Stimulated activated CD8-positive, alpha-beta memory T cell treated with anti-CD3 and anti-CD28 coated beads, Interleukin-7, amount 100 ng/mL, for 48 hours (primary cell): ENCODE measurements at regions not wholly inside any gene's neighbourhood (a gene's known extent, or its start where the extent isn't known, plus 50 kb on each side); places are given as distances from the start of the nearest gene placed in this dataset.
"Not testable (repeated sequence)": the region's sequence is repeated elsewhere in the genome, so short reads cannot be mapped to it uniquely, and the experiment has no call there.

Experiments
- DNase-seq, 2 donors: peaks; one replicate each; pipeline ENCODE4 v3.0.0-alpha.2; 2020; ENCODE audit warnings: low read depth in 1 of 2; ENCODE audit errors: extremely low read depth in 1 of 2

DNA sequence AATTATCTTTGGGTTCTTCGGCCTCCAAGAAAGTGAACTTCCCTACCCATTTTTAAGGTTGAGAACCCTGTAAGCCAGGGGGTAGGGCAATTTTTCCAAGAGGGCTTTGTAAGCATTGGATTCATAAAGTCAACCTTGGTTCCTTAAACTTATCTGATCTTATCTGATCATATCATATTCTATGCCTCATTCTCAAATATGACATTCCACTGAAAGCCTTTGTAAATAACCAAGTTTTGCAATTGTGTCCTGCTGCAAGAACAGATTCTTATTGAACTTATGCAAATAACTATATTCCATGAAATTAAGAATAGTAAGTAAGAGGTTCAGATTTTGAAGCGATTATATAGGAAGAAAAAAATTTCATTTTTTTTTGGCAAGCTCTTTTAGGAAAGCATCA, 649.5 kb downstream of the LRRC70 start:
- no peak for DNase-seq

DNA sequence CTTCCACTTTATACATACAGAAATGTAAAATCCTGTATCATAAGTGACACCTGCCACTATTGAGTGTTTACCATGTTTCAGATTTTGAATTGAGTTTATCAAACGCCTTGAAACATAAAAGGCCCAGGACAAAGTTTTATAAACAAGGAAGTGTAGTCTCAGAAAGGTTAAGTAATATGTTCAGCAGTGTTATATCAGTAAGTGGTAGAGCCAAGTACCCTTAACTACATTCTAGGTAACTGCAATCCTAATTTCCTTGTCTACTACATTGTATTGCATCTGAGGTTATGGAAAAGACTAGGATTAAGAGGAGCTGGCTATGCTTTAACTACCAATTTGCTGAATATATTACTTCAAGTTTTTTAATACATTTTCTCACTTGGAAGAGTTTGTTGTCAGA, 641.6 kb downstream of the LRRC70 start:
- no peak for DNase-seq

DNA sequence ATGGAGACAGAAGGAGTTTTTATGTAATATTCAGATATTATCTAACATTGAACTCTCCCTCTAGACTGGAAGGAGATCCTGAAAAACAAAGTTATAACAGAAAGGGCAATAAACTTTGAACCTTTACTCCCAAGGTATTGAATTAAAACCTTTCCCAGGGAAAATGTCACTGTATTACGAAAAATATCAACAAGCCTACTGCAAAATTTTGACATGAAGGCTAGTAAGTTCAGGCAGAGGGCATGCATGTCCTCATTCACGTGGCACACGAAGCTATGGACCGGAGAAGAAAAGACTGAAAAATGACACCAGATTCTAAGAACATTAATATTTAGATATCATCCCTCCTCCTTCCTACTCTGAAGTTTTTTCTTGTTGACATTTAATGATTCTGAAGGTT, 638.8 kb downstream of the LRRC70 start:
- DNase-seq: no peak

DNA sequence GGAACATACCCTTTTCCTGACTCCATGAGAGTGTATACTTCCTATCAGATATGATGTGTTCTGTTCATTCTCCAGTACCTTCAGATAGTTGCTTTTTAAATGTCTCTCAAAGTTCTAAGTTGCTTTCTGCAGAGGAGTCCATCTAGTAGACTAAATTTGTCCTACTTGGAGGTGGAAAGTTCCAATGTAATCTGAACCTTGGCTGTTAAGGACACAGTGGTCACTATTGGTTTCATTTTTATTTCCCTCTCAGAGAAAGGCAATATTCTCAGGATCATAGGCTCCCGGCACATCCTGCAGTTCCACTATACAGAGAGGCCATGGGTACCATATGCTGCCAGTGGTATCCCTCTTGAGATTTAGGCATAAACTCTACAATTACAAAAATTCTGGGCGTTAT, 634.6 kb downstream of the LRRC70 start:
- DNase-seq: no peak

DNA sequence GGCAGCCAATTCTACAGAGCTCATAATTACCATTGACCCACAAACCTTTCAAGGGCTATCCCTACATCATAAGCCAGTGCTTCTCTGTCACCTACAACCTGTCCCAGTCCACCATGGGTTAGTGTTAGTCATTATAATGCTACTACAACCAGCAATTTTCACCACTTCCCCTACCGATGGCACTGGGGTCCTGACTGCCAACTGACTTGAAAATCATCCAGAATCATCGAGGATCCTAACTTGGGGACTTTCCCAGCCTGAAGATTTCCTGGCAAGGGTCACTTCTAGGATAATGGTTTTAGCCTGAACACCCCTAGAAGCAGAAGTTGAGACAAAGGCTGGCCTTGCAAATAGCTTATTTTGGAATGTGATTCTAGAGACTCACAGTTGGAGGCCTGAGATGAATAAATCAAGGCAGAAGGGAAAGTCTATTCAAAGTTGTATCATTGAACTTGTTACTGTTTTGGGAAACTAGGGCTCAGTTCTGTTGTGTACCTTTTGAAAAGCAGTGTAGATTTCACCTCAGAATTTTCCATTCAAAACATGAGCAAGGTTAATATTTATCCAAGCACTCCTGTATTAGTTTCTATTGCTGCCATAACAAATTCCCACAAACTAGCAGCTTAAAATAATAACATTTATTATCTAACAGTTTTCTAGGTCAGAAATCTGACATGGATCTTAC, 633.0 kb downstream of the LRRC70 start:
- DNase-seq: no peak

DNA sequence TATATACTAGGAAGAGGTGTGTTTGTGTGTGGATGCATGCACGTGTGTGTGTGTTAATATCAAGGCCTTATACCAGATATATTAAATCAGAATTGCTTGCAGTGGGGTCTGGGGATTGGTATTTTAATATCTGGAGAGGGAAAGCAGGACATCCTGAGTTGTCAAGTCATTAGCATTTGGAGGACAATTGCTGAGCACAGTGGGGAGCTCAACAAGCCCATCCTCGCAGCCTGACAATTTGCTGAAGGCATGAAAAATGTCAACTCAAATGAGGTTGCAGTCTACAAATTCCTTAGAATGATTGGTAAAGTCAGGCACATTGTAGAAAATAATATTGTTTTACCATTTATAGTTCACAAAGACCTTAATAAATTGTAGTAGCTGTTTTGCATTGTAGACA, 627.4 kb downstream of the LRRC70 start:
- no peak for DNase-seq

DNA sequence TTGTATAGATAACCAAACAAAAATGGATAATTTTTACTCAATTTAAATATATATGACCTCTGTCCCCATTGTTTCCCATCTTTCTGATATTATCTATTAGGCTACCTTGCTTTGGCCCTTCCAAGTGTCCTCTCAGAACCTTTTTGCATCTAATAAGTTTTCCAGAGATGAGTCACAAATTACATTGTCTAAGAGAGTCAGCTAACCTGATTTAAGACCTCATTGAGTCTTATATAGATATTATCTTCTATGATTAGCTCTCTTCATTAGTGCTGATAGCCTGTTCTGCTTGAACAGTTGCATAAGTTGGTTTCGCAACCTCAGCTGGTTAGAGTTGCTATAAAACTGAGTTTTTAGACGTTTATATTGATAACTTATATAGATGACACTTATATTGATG, 623.1 kb downstream of the LRRC70 start:
- no peak for DNase-seq

DNA sequence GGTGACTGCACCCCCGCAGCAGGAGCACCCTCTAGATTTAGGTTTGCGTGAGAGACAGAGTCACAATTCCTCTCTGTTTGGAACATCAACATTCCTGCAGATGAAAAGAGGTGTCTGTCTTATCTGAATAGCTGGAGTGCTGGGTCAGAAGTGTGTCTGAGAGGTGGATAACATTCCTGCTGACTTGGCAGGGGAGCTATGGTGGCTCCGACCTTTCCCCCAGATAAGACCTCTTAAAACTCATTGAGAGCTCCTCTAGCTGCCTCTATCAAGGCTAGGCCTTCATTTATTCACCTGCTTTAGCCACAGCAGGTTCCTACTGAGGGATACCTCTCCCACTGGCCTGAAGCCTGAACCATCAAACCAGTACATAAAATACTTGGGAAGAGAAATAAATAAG, 615.5 kb downstream of the LRRC70 start:
- no peak for DNase-seq

DNA sequence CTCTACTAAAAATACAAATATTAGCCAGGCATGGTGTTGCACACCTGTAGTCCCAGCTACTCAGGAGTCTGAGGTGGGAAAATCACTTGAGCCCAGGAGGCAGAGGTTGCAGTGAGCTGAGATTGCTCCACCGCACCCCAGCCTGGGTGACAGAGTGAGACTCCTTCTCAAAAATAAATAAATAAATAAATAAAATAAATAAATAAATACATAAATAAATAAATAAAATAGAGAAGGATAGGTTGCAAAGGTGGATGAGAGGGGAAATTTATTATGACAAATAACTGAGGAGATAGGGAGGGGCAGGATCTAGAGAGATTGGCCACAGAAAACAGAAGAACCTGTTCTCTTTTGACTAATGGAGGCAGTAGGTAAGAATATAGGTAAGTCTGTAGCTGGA, 601.6 kb downstream of the LRRC70 start:
- DNase-seq: not testable (repeated sequence)

DNA sequence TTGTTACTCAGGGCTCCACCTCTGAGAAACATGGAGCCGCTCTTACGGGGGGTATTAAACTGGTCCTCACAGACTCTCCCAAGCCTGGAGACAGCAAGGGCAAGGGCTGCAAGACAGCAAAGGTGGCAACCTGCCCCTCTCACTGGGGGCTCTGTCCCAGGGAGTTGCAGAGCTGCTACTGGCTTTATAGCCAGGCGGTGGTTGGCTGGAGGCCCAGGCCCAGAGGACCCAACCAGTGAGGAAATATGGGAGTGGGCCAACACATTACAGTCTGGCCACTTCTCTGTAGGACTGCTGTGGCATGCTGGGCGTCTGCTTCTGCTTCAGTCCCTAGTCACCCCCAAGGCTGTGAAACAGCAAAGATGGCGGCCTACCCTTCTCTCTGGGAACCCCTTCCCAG, 597.2 kb downstream of the LRRC70 start:
- no peak for DNase-seq

DNA sequence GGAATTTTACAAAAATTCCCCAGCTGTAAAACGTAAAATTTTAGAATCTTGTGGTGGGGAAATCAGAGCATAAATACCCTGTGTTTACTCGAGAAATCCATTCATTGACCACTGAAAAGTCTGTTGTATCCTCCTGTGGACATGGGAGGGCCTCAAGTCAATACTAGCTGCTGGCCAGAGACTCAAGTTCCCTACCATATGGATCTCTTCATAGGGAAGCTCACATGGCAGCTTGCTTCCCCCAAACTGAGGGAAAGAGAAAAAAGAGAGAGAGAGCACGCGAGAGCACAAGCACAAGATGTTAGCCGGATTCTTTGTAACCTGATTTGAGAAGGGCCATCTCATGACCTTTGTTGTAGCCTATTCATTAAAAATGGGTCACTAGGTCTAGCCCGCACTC, 591.9 kb downstream of the LRRC70 start:
- DNase-seq: no peak

DNA sequence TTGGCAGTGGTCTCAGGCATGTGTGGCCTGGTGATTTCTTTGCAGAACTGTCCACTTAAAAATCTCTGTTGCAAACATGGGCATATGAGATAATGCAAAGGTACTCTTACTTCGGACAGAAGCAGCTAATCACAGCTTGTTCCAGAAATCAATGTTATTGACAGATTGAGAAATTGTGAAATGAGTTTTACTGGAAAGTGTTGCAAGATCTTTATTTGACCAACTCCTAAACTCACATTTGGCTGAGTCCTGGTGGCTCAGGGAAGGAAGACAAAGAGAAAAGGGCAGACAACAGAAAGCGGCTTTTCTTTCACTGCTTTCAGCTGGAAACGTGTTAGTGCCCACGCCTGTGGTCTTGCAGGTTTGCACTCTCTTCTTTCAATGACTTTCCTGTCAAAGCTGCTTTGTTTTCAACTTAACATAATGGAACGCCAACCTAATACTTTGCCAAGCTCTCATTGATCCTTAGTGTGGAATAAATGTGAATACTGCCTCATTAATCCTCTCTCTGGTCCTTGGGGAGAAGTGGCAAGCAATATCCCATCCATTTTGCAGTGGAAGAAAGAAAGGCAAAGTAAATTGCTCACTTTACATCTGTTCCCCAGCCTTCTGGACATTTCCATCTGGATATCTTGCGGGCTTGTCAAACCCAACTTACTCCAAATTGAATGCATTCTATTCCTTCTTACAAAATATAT, 586.4 kb downstream of the LRRC70 start:
- no peak for DNase-seq

DNA sequence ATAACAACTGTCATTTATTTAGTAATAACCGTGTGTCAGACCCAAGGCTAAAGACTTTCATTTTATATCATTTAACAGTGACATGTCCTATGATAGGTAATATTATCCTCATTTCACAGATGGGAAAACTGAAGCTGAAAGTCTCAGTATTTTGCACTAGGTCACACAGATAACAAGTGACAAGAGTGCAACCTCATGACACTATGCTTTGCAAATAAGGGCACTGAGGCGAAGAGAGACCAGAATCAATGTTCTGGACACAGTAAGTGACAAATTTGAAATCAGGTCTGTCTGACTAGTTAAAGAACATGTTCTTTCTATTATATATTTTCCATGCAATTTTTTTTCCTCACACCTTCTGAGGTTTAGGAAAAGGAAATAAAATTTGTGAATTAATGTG, 585.7 kb downstream of the LRRC70 start:
- DNase-seq: no peak

DNA sequence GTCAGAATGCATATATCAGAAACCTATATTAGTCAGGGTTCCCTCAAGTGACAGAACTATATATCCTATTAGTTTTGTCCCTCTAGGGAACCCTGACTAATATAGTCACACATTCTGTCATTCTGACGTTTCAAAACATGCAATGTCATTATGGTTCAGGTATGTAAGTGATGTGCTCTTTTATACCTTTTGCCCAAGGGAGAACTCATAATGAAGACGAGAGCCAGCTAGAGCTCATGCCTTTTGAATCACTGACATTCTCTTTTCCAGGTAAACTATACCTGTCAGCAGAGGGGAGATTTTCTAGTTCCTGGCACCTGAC, 576.7 kb downstream of the LRRC70 start:
- DNase-seq: no peak

DNA sequence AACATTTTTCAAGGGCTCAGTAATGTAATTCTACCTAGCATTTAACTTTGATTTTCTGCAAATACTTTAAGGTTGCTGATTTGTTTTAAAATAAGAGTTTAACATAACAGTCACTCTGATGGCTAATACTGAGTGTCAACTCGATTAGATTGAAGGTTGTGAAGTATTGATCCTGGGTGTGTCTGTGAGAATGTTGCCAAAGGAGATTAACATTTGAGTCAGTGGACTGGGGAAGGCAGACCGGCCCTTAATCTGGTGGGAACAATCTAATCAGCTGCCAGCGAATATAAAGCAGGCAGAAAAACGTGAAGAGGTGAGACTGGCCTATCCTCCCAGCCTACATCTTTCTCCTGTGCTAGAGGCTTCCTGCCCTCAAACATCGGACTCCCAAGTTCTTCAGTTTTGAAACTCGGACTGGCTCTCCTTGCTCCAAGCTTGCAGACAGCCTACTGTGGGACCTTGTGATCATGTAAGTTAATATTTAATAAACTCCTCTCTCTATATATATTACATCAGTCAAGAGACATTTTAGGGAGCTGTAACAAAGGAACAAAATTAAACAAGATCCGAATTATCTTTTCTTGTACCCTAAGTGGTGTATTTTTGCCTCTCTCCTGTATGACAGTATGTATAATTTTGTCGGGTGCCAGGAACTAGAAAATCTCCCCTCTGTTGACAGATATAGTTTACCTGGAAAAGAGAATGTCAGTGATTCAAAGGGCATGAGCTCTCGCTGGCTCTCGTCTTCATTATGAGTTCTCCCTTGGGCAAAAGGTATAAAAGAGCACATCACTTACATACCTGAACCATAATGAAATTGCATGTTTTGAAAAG, 576.1 kb downstream of the LRRC70 start:
- DNase-seq: no peak

DNA sequence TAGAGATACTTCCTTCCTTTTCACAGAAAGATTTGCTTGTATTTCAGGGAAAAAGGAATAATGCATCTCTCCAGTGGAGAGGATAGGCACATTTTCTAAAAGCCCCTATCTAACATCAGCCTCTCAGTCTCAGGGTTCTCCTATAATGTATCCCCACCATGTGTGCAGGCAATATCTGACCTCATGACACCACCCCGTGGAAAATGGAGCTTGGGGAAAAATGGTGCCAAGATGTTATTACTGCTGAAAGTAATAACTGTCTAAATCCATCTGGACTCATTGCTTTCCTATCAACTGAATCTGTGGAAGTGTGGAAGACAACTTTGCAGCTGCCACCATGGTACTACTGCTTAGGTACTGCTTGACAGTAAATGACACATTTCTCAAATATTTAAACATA, 574.3 kb downstream of the LRRC70 start:
- no peak for DNase-seq

DNA sequence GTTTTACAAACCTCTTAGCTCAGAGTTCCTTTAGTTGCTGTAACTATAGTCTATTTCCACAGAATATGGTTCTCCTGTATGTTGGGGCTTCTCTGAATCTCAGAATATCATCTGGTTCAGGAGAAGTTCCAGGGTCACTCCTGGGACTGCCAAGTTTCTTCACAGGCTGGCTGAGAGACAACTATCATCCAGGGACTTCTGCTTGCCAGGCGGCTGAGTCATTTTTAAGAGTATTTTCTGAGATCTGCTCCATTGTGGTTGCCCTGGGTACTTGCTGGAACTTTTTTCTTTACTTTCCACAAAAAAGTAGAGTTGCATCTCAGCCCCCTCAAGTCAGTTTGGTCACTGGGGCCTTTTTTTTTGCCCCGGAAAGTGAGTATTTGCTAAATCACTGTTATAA, 566.5 kb downstream of the LRRC70 start:
- DNase-seq: no peak

DNA sequence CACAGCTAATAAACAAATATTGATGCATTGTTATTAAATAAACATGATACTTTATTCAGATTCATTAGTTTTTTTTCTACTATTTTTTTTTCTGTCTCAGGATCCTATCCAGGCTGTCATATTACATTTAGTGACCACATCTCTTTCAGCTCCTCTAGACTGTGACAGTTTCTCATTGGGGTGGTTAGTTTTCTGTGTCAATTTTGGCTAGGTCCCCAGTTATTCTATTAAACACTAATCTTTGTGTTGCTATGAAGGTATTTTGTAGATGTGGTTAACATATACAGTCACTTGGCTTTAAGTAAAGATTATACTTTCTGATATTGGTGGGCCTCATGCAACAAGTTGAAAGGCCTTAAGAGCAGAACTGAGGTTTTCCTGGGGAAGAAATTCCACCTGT, 563.0 kb downstream of the LRRC70 start:
- DNase-seq: no peak

DNA sequence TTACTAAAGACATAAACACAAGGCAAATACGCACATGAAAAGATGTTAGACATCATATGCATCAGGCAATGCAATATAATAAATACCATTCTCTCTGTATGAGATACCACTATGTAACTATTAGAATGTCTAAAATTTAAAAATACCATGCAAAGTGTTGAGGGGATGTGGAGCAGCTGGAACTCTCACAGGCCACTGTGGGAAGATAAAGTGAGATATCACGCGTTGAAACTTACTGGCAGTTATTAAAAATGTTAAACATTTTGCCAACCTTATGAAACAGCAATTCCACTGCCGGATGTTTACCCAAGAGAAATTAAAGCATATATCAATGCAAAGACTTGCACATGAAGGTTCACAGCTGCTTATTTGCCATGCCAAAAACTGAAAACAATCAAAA, 556.7 kb downstream of the LRRC70 start:
- no peak for DNase-seq

DNA sequence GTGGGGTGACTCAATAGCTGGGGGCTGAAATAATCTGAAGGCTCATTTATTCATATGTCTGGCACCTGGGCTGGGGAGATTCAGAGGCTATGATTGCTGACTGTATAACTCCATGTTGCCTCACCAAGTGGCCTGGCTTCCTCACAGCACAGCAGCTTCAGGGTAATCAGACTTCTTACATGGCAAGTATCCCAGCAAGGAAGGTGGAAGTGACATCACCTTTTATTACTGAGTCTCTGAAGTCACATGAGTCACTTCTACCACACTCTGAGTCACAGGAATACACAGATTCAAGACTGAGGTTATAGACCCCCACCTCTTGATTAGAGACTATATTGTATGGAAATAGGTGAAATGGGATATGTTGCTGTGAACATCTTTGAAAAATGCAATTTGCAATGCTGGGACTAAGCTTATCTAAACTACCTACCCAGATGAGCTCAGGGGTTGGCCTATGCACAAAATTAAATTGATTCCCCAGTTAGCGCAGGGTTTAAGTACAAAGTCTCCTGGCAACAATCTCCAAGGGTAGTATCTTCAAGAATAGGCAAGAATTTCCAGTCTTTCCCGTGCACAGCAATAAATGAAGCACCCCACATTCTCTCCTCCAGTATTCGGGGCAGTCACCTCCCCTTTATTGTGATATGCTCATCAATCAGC, 553.1 kb downstream of the LRRC70 start:
- no peak for DNase-seq

DNA sequence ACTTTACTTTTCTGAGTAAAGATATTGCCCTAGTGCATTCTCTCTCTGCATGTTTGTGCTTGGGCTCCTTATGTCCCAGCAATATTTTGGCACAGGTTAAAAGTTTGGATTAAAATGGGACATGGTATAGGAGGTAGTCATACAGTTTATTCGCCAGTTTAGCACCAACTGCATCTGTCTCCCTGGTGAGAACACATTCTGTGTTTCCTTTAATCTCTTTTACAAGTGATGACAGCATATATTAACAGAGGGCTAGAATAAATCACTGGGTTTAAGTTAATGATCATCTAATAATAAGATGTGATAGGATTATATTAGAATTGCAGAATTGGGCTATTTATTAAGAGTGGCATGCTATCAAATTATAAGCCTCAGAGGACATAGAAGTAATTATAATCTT, 550.1 kb downstream of the LRRC70 start:
- DNase-seq: no peak

DNA sequence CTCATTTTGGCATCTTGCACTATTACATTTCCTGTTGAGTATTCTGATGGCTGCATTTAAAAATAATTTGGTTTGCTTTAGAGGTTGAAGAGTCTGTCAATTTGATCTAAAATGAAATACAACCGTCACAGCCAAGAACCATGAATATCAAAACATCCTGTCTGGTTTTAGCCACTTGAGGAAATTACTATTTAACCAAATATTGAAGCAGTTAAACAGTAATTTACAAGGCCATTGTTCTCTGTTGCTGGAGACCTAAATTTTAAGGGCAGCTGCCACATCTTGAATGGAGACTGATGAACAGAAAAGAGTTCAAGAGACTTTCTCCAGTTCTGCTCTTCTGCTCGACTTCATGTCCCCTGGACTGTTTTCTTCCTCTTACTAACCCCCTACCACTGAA, 549.4 kb downstream of the LRRC70 start:
- no peak for DNase-seq
